Panc1 (cell line): ENCODE measurements at regions not wholly inside any gene's neighbourhood (a gene's known extent, or its start where the extent isn't known, plus 50 kb on each side); places are given as distances from the start of the nearest gene placed in this dataset.

Experiments used
- ATAC-seq: fragments of 200-7000 bp; cut with Tn5 transposase; 2 replicates; pipeline ENCODE4 v1.9.1; 2020; ENCODE audit warnings: mild to moderate bottlenecking, moderate library complexity
- BruUV-seq: library from RNA; stranded (reverse); fragments of 400-500 nt; replicated peaks from 2 replicates; lab custom pipeline; 2021; lab: Mats Ljungman, UMichigan
- CTCF ChIA-PET: fragments of 300-600 bp; sonication (Branson Sonifier 250); formaldehyde crosslinking; loops from one replicate; lab custom pipeline; 2022; ENCODE audit warnings: antibody characterized with exemption; lab: Charles Lee
- POLR2A ChIA-PET: fragments of 300-600 bp; sonication (Branson Sonifier 250); formaldehyde crosslinking; loops from one replicate; lab custom pipeline; 2022; ENCODE audit warnings: antibody characterized with exemption; lab: Charles Lee
- DNase-seq: peaks from one replicate; pipeline ENCODE4 v3.0.0-alpha.2; 2010; ENCODE audit warnings: low read depth, low spot score
- H3K27ac ChIP-seq: 2 replicates; pipeline ENCODE4 v1.5.1; 2011; ENCODE audit warnings: mild to moderate bottlenecking, low read length, inconsistent platforms
- H3K27me3 ChIP-seq: fragments of 200-500 bp; sonication (Bioruptor generic); 2 replicates; pipeline ENCODE4 v1.6.0; 2014; ENCODE audit warnings: low read length, inconsistent platforms; ENCODE audit not compliant: control insufficient read depth, insufficient read depth
- H3K36me3 ChIP-seq: fragments of 200-500 bp; sonication (Bioruptor generic); 2 replicates; pipeline ENCODE4 v1.5.1; 2014; ENCODE audit warnings: inconsistent platforms, mild to moderate bottlenecking, low read length, moderate library complexity; ENCODE audit not compliant: control insufficient read depth, insufficient read depth
- H3K4me1 ChIP-seq: 2 replicates; pipeline ENCODE4 v1.5.1; 2011; ENCODE audit warnings: inconsistent platforms, mild to moderate bottlenecking, low read length, moderate library complexity; ENCODE audit not compliant: control insufficient read depth, insufficient read depth
- H3K4me3 ChIP-seq, 2 experiments: 2 replicates each; pipeline ENCODE4 v1.5.1; 2011 to 2012; ENCODE audit warnings: low read depth in 2 of 2, low read length in 2 of 2, mild to moderate bottlenecking in 2 of 2, inconsistent platforms in 1 of 2, moderate library complexity in 1 of 2
- H3K9me3 ChIP-seq: fragments of 200-500 bp; sonication (Bioruptor generic); 2 replicates; pipeline ENCODE4 v1.5.1; 2014; ENCODE audit warnings: low read depth, mild to moderate bottlenecking, inconsistent platforms, low read length, moderate library complexity; ENCODE audit not compliant: control insufficient read depth, insufficient read depth
- CTCF ChIP-seq: fragments of 450-650 bp; IDR thresholded peaks from 2 replicates; pipeline ENCODE4 v1.5.1; 2017; ENCODE audit warnings: mild to moderate bottlenecking
- POLR2AphosphoS5 ChIP-seq: IDR thresholded peaks from 2 replicates; pipeline ENCODE4 v1.6.1; 2012; ENCODE audit warnings: mild to moderate bottlenecking, low read depth, low read length, moderate library complexity
- SIN3A ChIP-seq: IDR thresholded peaks from 2 replicates; pipeline ENCODE4 v1.6.1; 2012; ENCODE audit warnings: low read depth, mild to moderate bottlenecking, low read length, moderate library complexity, borderline replicate concordance; ENCODE audit not compliant: insufficient read depth
- TCF7L2 ChIP-seq: IDR thresholded peaks from 2 replicates; pipeline ENCODE4 v1.6.1; 2011; ENCODE audit warnings: mild to moderate bottlenecking, low read depth, low read length, inconsistent platforms
- in situ Hi-C: cut with HindIII; loops from 2 replicates; pipeline ENCODE4 v1.10.0; 2016; ENCODE audit warnings: low sequenced_read_pairs, low pct_unique_long_range_greater_than_20kb
- intact Hi-C: fragments of 100-400 bp; cut with micrococcal nuclease; formaldehyde crosslinking; loops from one replicate; pipeline ENCODE4 v1.10.0; 2022; ENCODE audit not compliant: unreplicated experiment
- TF ChIP-seq, protein P1 (sequence below), 2 experiments: IDR thresholded peaks; 2 replicates each; pipeline ENCODE4 v1.6.1; 2011 to 2012; ENCODE audit warnings: low read depth in 2 of 2, control low read depth in 1 of 2, low read length in 1 of 2, mild to moderate bottlenecking in 1 of 2, moderate library complexity in 1 of 2; ENCODE audit not compliant: insufficient read depth in 1 of 2

- no TSS peak for BruUV-seq
- ATAC-seq (peak; percentile 80), DNase-seq (peak; percentile 13)
- Histone ChIP-seq H3K27ac (no peak overlapping the region), H3K4me1 (no peaks in the 10 kb centered on the region), H3K4me3 (no peak overlapping the region), H3K9me3 (no peaks in the 10 kb centered on the region), H3K27me3 (no peaks in the 10 kb centered on the region), H3K36me3 (no peaks in the 10 kb centered on the region)
- ChIA-PET CTCF (interaction anchor here (0.6 kb wide), 2 partner anchors 170 to 173 kb away, joined by 3 to 4 read pairs; no protein-coding TSS in a partner anchor), POLR2A (no interaction called here)
- in situ Hi-C loops (no loop called here), intact Hi-C loops (loop anchor here (2.0 to 10.0 kb wide), 2 partner anchors 501 to 667 kb away; no protein-coding TSS in a partner anchor)
- TF ChIP-seq CTCF = peak; percentile 77
- TF ChIP-seq TCF7L2 = no peak
- TF ChIP-seq, protein P1, sequence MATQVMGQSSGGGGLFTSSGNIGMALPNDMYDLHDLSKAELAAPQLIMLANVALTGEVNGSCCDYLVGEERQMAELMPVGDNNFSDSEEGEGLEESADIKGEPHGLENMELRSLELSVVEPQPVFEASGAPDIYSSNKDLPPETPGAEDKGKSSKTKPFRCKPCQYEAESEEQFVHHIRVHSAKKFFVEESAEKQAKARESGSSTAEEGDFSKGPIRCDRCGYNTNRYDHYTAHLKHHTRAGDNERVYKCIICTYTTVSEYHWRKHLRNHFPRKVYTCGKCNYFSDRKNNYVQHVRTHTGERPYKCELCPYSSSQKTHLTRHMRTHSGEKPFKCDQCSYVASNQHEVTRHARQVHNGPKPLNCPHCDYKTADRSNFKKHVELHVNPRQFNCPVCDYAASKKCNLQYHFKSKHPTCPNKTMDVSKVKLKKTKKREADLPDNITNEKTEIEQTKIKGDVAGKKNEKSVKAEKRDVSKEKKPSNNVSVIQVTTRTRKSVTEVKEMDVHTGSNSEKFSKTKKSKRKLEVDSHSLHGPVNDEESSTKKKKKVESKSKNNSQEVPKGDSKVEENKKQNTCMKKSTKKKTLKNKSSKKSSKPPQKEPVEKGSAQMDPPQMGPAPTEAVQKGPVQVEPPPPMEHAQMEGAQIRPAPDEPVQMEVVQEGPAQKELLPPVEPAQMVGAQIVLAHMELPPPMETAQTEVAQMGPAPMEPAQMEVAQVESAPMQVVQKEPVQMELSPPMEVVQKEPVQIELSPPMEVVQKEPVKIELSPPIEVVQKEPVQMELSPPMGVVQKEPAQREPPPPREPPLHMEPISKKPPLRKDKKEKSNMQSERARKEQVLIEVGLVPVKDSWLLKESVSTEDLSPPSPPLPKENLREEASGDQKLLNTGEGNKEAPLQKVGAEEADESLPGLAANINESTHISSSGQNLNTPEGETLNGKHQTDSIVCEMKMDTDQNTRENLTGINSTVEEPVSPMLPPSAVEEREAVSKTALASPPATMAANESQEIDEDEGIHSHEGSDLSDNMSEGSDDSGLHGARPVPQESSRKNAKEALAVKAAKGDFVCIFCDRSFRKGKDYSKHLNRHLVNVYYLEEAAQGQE (IDR thresholded peaks at IDR 0.05; ENCODE audit: insufficient read depth in 1 of 2, low read depth in 2 of 2, low read length in 1 of 2) = peak in 1 of 2 experiments; percentile 34; a peak in 1 of 4 replicates
Observed at GRCh38 chr1:240691909-240692705, 80.2 kb upstream of the GREM2 start.

GRCh38 chr1:240691501-240691900 lies 79.5 kb upstream of the GREM2 start:
- ATAC-seq (no peak), DNase-seq (no peak)
- Histone ChIP-seq H3K36me3 (no peaks in the 10 kb centered on the region), H3K4me1 (no peaks in the 10 kb centered on the region), H3K9me3 (no peaks in the 10 kb centered on the region), H3K27ac (no peak overlapping the region), H3K27me3 (no peaks in the 10 kb centered on the region), H3K4me3 (no peak overlapping the region)
- TF ChIP-seq CTCF = no peak
- TF ChIP-seq POLR2AphosphoS5 = no peak
- TF ChIP-seq SIN3A = no peak
- no peak for TF ChIP-seq TCF7L2
- TF ChIP-seq, protein P1 (IDR thresholded peaks at IDR 0.05; ENCODE audit: insufficient read depth in 1 of 2, low read depth in 2 of 2, low read length in 1 of 2) = no peak
- ChIA-PET POLR2A (interaction anchor here (0.7 kb wide), 1 partner anchor 546 kb away, joined by 3 read pairs; no protein-coding TSS in a partner anchor), CTCF (interaction anchor here (0.6 kb wide), 1 partner anchor 169 kb away, joined by 3 read pairs; no protein-coding TSS in a partner anchor)
- BruUV-seq = no TSS peak
- in situ Hi-C loops = no loop called here
- intact Hi-C loops = loop anchor here (10.0 kb wide), 1 partner anchor 667 kb away; no protein-coding TSS in a partner anchor
